ENCODE measurements at regions not wholly inside any gene's neighbourhood (a gene's known extent, or its start where the extent isn't known, plus 50 kb on each side); places are given as distances from the start of the nearest gene placed in this dataset.

DNA sequence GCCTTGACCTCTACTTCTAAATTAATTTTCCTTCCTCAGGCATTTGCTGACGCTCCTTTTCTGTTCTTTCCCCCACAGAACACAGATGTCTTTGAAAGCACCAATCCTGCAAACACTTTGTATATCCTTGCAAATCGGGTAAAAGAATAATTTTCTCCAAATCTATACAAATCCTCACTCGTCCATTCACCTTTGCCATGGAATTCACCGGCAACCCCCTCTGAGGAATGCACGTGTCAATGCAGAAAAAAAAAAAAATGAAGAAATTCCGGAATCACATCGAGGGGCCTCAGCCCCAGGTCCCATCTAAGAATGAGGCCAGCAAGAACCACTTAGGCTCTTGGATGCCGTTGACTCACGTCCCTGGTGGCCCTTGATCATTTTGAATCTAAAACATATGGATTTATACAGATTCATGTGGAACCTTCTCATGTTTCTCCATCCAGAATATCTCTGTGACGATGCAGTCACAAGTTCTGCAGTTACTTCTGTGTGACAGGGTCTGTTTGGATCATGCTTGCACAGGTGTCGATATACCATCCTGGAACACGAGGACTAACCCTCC, 136.9 kb downstream of the RBFOX3 start:
- intact Hi-C loops (cut with micrococcal nuclease), result no loop called here

- intact Hi-C loops (cut with micrococcal nuclease), result no loop called here
Measured at GRCh38 chr17:79473111-79473875, 137.6 kb downstream of the RBFOX3 start.

GRCh38 chr17:79470754-79471153, 140.1 kb downstream of the RBFOX3 start:
- intact Hi-C loops (cut with micrococcal nuclease), result no loop called here

DNA sequence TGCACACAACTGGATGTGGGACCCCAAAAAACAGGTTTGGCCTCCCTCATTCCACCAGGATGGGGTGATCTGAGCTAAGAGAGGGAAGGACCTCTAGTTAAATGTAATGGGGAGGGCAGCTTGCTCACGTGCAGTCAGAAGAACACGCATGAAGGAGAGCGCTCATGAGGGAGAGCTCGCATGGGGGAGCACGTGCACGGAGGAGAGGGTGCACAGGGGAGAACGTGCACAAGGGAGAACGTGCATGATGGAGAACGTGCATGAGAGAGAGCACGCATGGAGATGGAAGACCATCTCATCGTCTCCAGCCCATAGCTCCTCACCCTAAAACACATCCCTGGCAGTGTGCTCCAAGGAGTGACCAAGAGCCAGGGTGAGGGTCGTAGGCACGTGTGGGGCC, 141.2 kb downstream of the RBFOX3 start:
- intact Hi-C loops (cut with micrococcal nuclease), result no loop called here

DNA sequence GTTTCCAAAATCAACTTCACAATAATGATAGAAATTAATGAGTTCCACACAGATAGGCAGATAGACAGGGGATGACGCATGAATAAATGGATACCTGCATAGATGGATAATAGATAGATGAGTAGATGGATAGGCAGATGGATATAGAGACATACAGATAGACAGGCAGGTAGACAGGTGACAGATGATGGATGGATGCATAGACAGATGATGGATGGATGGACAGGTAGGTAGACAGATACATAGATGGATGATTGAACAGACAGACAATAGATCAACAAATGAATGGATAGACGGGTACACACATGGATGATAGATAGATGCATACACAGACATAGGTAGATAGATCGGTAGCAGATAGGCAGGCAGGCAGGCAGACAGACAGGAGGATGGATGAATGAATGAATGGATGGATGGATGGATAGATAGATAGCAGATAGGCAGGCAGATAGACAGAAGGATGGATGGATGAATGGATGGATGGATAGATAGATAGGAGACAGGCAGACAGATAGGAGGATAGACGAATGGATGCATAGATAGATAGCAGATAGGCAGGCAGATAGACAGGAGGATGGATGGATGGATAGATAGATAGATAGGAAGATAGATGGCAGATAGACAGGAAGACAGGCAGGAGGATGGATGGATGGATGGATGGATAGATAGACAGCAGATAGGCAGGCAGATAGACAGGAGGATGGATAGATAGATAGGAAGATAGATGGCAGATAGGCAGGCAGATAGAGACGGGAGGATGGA, 142.5 kb downstream of the RBFOX3 start:
- intact Hi-C loops (cut with micrococcal nuclease), result no loop called here

GRCh38 chr17:79466562-79467350, 144.1 kb downstream of the RBFOX3 start:
- intact Hi-C loops (cut with micrococcal nuclease), result no loop called here

DNA sequence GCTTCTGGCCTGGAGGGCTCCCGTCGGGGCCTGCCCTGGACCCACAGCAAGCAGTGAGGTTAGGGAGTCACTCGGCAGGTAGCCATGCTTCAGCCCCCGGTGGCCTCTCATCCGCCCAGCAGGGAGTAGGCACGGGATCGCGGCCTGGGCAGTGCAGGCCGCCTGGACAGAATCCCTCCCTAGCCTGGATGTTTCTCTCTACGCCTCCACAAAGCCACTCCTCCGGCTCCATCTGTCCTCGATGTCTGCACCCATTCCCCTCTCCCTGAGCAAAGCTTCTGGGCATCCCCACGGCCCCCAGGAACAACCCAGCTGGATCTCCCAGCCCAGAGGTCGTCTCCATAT, 145.2 kb downstream of the RBFOX3 start:
- intact Hi-C loops (cut with micrococcal nuclease), result no loop called here

GRCh38 chr17:79465011-79465680, 145.7 kb downstream of the RBFOX3 start:
- intact Hi-C loops (cut with micrococcal nuclease), result no loop called here

- intact Hi-C loops (cut with micrococcal nuclease), result no loop called here
Measured at GRCh38 chr17:79464318-79465010, 146.4 kb downstream of the RBFOX3 start.

DNA sequence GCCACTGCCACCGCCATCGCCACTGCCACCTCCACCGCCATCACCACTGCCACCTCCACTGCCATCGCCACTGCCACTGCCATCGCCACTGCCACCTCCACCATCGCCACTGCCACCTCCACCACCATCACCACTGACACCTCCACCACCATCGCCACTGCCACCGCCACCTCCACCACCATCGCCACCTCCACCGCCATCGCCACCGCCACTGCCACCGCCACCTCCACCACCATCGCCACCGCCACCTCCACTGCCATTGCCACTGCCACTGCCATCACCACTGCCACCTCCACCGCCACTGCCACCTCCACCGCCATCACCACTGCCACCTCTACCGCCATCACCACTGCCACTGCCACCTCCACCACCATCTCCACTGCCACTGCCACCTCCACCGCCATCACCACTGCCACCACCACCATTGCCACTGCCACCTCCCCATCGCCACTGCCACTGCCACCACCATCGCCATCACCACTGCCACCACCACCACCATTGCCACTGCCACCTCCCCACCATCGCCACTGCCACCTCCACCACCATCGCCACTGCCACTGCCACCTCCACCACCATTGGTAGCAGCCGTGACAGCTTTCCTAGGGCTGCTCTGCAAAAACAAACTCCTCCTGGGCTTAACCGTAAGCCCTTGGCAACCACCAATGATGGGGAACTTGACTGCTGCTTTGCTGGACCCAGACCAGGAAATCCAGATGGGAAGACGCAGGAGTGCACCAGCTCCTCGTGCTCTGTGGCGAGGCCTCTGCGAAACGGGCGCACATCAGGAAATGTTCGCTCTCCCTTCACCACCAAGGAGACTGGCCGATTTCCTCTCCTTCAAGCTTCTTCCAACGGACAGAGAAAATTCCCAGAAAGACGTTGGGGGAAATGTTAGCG, 147.2 kb downstream of the RBFOX3 start:
- intact Hi-C loops (cut with micrococcal nuclease), result no loop called here

GRCh38 chr17:79461041-79461440, 149.8 kb downstream of the RBFOX3 start:
- intact Hi-C loops (cut with micrococcal nuclease), result no loop called here

DNA sequence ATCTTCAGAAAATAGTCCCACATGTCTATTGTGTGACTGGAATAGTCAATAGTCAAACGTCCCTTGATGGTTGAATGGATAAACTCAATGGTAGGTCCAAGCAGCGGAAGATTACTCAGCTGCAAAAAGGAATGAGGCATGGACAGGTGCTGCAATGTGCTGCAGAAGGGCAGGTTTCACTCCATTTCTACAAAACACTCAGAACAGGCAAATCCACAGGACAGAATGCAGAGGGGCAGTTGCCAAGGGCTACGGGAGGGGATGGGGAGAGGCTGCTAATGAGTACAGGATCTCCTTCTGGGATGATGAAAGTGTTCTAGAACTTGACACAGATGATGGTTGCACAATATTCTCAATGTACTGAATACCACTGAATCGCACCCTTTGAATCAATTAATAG, 151.0 kb downstream of the RBFOX3 start:
- intact Hi-C loops (cut with micrococcal nuclease), result no loop called here

- intact Hi-C loops (cut with micrococcal nuclease), result no loop called here
Measured at GRCh38 chr17:79459003-79459655, 151.7 kb downstream of the RBFOX3 start.

GRCh38 chr17:79458356-79458755, 152.5 kb downstream of the RBFOX3 start:
- intact Hi-C loops (cut with micrococcal nuclease), result no loop called here

DNA sequence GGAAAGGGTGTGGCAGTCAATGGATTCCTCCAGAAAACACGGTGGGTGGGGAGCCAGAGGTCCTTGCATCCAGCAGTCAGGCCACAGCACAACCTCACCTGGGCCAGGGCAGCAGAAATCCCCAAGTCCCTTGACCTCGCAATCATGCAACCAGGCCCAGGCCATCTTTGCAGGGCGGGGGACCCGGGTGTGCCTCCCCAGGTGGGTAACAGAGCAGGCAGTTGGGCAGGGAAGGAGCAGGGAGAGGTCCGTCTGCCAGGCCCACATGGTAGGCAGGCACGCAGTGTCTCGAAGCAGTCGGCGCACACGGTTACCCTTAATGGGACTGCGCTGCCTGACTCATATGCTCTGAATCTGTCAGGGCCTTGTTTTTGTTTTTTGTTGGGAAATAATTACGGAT, 153.0 kb downstream of the RBFOX3 start:
- intact Hi-C loops (cut with micrococcal nuclease), result no loop called here

GRCh38 chr17:79457376-79457775, 153.5 kb downstream of the RBFOX3 start:
- intact Hi-C loops (cut with micrococcal nuclease), result no loop called here

GRCh38 chr17:79455636-79456035, 155.2 kb downstream of the RBFOX3 start:
- intact Hi-C loops (cut with micrococcal nuclease), result no loop called here

DNA sequence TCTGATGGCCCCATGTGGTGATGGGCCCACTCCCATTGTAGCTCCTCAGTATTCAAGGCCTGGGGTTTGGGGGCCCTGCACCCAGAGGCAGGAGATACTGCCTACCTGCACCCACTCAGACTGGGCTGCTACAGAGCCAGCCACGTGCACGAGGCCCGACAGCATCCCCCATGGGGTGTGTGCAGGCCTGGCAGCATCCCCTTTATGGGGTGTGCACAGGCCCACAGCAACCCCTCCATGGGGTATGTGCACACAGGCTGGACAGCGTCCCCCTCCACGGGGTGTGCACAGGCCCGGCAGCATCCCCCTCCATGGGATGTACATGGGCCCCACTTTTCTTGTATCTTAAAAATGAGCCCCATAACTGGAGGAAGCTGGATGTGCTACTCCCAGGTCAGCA, 156.0 kb downstream of the RBFOX3 start:
- intact Hi-C loops (cut with micrococcal nuclease), result no loop called here

- intact Hi-C loops (cut with micrococcal nuclease), result no loop called here
Measured at GRCh38 chr17:79453481-79453880, 157.4 kb downstream of the RBFOX3 start.
